Trophoblast cell (in vitro differentiated cells and primary cell): ENCODE measurements at regions not wholly inside any gene's neighbourhood (a gene's known extent, or its start where the extent isn't known, plus 50 kb on each side); places are given as distances from the start of the nearest gene placed in this dataset.

Experiments
- DNase-seq, 2 donors: peaks; one replicate each; pipeline ENCODE4 v3.0.0-alpha.2; 2016
- H2AFZ ChIP-seq: 2 replicates; pipeline ENCODE4 v1.6.1; 2013; ENCODE audit warnings: low read length, moderate library complexity, mild to moderate bottlenecking; ENCODE audit not compliant: insufficient read depth, poor library complexity
- H2AK5ac ChIP-seq: 2 replicates; pipeline ENCODE4 v1.6.1; 2013; ENCODE audit warnings: mild to moderate bottlenecking, low read length
- H2BK120ac ChIP-seq: 2 replicates; pipeline ENCODE4 v1.6.1; 2013; ENCODE audit warnings: low read length, mild to moderate bottlenecking, moderate library complexity; ENCODE audit not compliant: insufficient read depth, poor library complexity
- H2BK12ac ChIP-seq: 2 replicates; pipeline ENCODE4 v1.6.1; 2013; ENCODE audit warnings: mild to moderate bottlenecking, low read length, moderate library complexity
- H2BK5ac ChIP-seq: 2 replicates; pipeline ENCODE4 v1.6.1; 2013; ENCODE audit warnings: low read length, low read depth, moderate library complexity, mild to moderate bottlenecking; ENCODE audit not compliant: poor library complexity
- H3K14ac ChIP-seq: 2 replicates; pipeline ENCODE4 v1.6.1; 2013; ENCODE audit warnings: mild to moderate bottlenecking, low read length
- H3K18ac ChIP-seq: 2 replicates; pipeline ENCODE4 v1.6.1; 2013; ENCODE audit warnings: mild to moderate bottlenecking, low read length
- H3K23ac ChIP-seq: 2 replicates; pipeline ENCODE4 v1.6.1; 2013; ENCODE audit warnings: low read length
- H3K27ac ChIP-seq: 2 replicates; pipeline ENCODE4 v1.5.1; 2013; ENCODE audit warnings: low read depth, mild to moderate bottlenecking, inconsistent platforms, low read length, moderate library complexity
- H3K27me3 ChIP-seq: 2 replicates; pipeline ENCODE4 v1.6.1; 2013; ENCODE audit warnings: inconsistent platforms, mild to moderate bottlenecking, low read length, moderate library complexity; ENCODE audit not compliant: insufficient read depth
- H3K36me3 ChIP-seq, 2 experiments: 1 replicate in 1 of 2; 2 replicates in 1 of 2; pipeline ENCODE4 v1.6.1; 2013; ENCODE audit warnings: low read length in 2 of 2, mild to moderate bottlenecking in 2 of 2, moderate library complexity in 1 of 2; ENCODE audit not compliant: insufficient read depth in 2 of 2, control insufficient read depth in 1 of 2
- H3K4ac ChIP-seq: 2 replicates; pipeline ENCODE4 v1.6.1; 2013; ENCODE audit warnings: low read depth, mild to moderate bottlenecking, low read length, moderate library complexity
- H3K4me1 ChIP-seq, 2 experiments: 1 replicate in 1 of 2; 2 replicates in 1 of 2; pipeline ENCODE4 v1.6.1; 2013; ENCODE audit warnings: low read length in 2 of 2, mild to moderate bottlenecking in 2 of 2, moderate library complexity in 1 of 2; ENCODE audit not compliant: insufficient read depth in 2 of 2, control insufficient read depth in 1 of 2
- H3K4me2 ChIP-seq: 2 replicates; pipeline ENCODE4 v1.6.1; 2013; ENCODE audit warnings: inconsistent platforms, mild to moderate bottlenecking, low read length, moderate library complexity
- H3K4me3 ChIP-seq: 2 replicates; pipeline ENCODE4 v1.5.1; 2013; ENCODE audit warnings: mild to moderate bottlenecking, low read depth, low read length, inconsistent platforms
- H3K79me1 ChIP-seq: one replicate; pipeline ENCODE4 v1.6.1; 2013; ENCODE audit warnings: low read length
- H3K79me2 ChIP-seq: 2 replicates; pipeline ENCODE4 v1.6.1; 2013; ENCODE audit warnings: low read length, mild to moderate bottlenecking; ENCODE audit not compliant: control insufficient read depth, insufficient read depth, poor library complexity
- H3K9ac ChIP-seq: 2 replicates; pipeline ENCODE4 v1.6.1; 2013; ENCODE audit warnings: mild to moderate bottlenecking, low read length
- H3K9me3 ChIP-seq: 2 replicates; pipeline ENCODE4 v1.6.1; 2013; ENCODE audit warnings: low read depth, mild to moderate bottlenecking, control low read depth, inconsistent platforms, low read length; ENCODE audit not compliant: insufficient read depth
- H4K12ac ChIP-seq: 2 replicates; pipeline ENCODE4 v1.6.1; 2013; ENCODE audit warnings: low read depth, mild to moderate bottlenecking, low read length, moderate library complexity
- H4K8ac ChIP-seq: 2 replicates; pipeline ENCODE4 v1.6.1; 2013; ENCODE audit warnings: low read depth, mild to moderate bottlenecking, low read length, moderate library complexity
- H4K91ac ChIP-seq: one replicate; pipeline ENCODE4 v1.6.1; 2013; ENCODE audit warnings: low read depth, mild to moderate bottlenecking, low read length, moderate library complexity
- WGBS: extraction: QIAGEN DNeasy Blood & Tissue Kit; methylation state at CpG from one replicate; pipeline ENCODE4 v1.1.7; 2013; ENCODE audit warnings: missing lambda C conversion rate; ENCODE audit not compliant: insufficient read length, insufficient coverage; ENCODE audit errors: extremely low coverage; 5-methylcytosine and 5-hydroxymethylcytosine counted together

GRCh38 chr15:91703274-91703673 lies 150.2 kb upstream of the SLCO3A1 start:
- Histone ChIP-seq H2AK5ac (no peak overlapping the region), H3K36me3 (no peaks in the 10 kb centered on the region), H3K79me1 (no peaks in the 10 kb centered on the region), H4K12ac (no peak overlapping the region), H3K18ac (no peak overlapping the region), H4K8ac (no peak overlapping the region), H3K23ac (no peak overlapping the region), H3K4me2 (no peak overlapping the region), H3K4ac (no peak overlapping the region), H3K9ac (no peak overlapping the region), H3K14ac (no peak overlapping the region), H2AFZ (no peak overlapping the region), H3K27me3 (no peaks in the 10 kb centered on the region), H2BK12ac (no peak overlapping the region), H3K27ac (no peak overlapping the region), H2BK5ac (no peak overlapping the region), H3K9me3 (no peaks in the 10 kb centered on the region), H3K4me1 (no peaks in the 10 kb centered on the region), H3K79me2 (no peaks in the 10 kb centered on the region), H3K4me3 (no peak overlapping the region), H4K91ac (no peak overlapping the region), H2BK120ac (no peak overlapping the region)
- WGBS = no CpG with 5 or more reads among the region's 2 CpGs
- DNase-seq = no peak

GRCh38 chr15:91704343-91704742 lies 149.2 kb upstream of the SLCO3A1 start:
- no peaks in the 10 kb centered on the region for H3K79me2 ChIP-seq
- H3K27ac ChIP-seq = no peak overlapping the region
- no peaks in the 10 kb centered on the region for H3K36me3 ChIP-seq
- no peak overlapping the region for H4K12ac ChIP-seq
- no peak overlapping the region for H3K4me2 ChIP-seq
- H2BK120ac ChIP-seq = no peak overlapping the region
- H3K18ac ChIP-seq = no peak overlapping the region
- WGBS = no CpG with 5 or more reads among the region's 5 CpGs
- H2AK5ac ChIP-seq = no peak overlapping the region
- no peak overlapping the region for H4K8ac ChIP-seq
- H4K91ac ChIP-seq = no peak overlapping the region
- no peak overlapping the region for H3K14ac ChIP-seq
- no peak overlapping the region for H2AFZ ChIP-seq
- H3K4me1 ChIP-seq = no peaks in the 10 kb centered on the region
- H3K27me3 ChIP-seq = no peaks in the 10 kb centered on the region
- H3K4me3 ChIP-seq = no peak overlapping the region
- no peaks in the 10 kb centered on the region for H3K9me3 ChIP-seq
- no peak overlapping the region for H2BK5ac ChIP-seq
- H3K79me1 ChIP-seq = no peaks in the 10 kb centered on the region
- no peak overlapping the region for H3K4ac ChIP-seq
- no peak for DNase-seq
- no peak overlapping the region for H2BK12ac ChIP-seq
- no peak overlapping the region for H3K23ac ChIP-seq
- H3K9ac ChIP-seq = no peak overlapping the region

GRCh38 chr15:91706322-91707032 lies 147.0 kb upstream of the SLCO3A1 start:
- peak; percentile 72 to 86 for DNase-seq
- Histone ChIP-seq H2AK5ac (no peak overlapping the region), H3K79me2 (no peaks in the 10 kb centered on the region), H3K9me3 (no peaks in the 10 kb centered on the region), H4K91ac (no peak overlapping the region), H3K18ac (no peak overlapping the region), H3K4me3 (no peak overlapping the region), H3K27me3 (no peaks in the 10 kb centered on the region), H4K8ac (no peak overlapping the region), H3K79me1 (no peaks in the 10 kb centered on the region), H3K27ac (no peak overlapping the region), H3K23ac (no peak overlapping the region), H2BK12ac (no peak overlapping the region), H3K14ac (no peak overlapping the region), H2AFZ (no peak overlapping the region), H3K36me3 (no peaks in the 10 kb centered on the region), H3K4me1 (peaks cover 0 to 3% of the 10 kb centered on the region in 2 experiments), H3K4me2 (no peak overlapping the region), H4K12ac (no peak overlapping the region), H2BK120ac (no peak overlapping the region), H2BK5ac (no peak overlapping the region), H3K9ac (no peak overlapping the region), H3K4ac (no peak overlapping the region)
- no CpG with 5 or more reads among the region's 9 CpGs for WGBS

- Histone ChIP-seq H3K9me3 (no peaks in the 10 kb centered on the region), H3K18ac (no peak overlapping the region), H2AFZ (no peak overlapping the region), H3K4me1 (peaks cover 0 to 3% of the 10 kb centered on the region in 2 experiments), H3K79me2 (no peaks in the 10 kb centered on the region), H4K91ac (no peak overlapping the region), H2BK120ac (no peak overlapping the region), H3K27ac (no peak overlapping the region), H3K4ac (no peak overlapping the region), H3K27me3 (no peaks in the 10 kb centered on the region), H3K36me3 (no peaks in the 10 kb centered on the region), H4K12ac (no peak overlapping the region), H2BK12ac (no peak overlapping the region), H3K79me1 (no peaks in the 10 kb centered on the region), H3K14ac (no peak overlapping the region), H2AK5ac (no peak overlapping the region), H4K8ac (no peak overlapping the region), H3K4me3 (no peak overlapping the region), H3K23ac (no peak overlapping the region), H2BK5ac (no peak overlapping the region), H3K9ac (no peak overlapping the region), H3K4me2 (no peak overlapping the region)
- peak; percentile 24 to 62 for DNase-seq
- WGBS = no CpG with 5 or more reads among the region's 3 CpGs
Measured at GRCh38 chr15:91710080-91710698, 143.3 kb upstream of the SLCO3A1 start.
